Keratinocyte (primary cell): ENCODE measurements at regions not wholly inside any gene's neighbourhood (a gene's known extent, or its start where the extent isn't known, plus 50 kb on each side); places are given as distances from the start of the nearest gene placed in this dataset.

Experiments
- CTCF ChIP-seq, 3 experiments: IDR thresholded peaks in 1 of 3; conservative IDR thresholded peaks in 1 of 3; optimal IDR thresholded peaks in 1 of 3; 2 replicates in 2 of 3; 3 replicates in 1 of 3; pipeline versions ENCODE3 to v1.5.1; 2011; ENCODE audit warnings: low read length in 3 of 3, mild to moderate bottlenecking in 3 of 3, moderate library complexity in 2 of 3, control low read depth in 1 of 3, inconsistent platforms in 1 of 3; ENCODE audit not compliant: insufficient read depth in 2 of 3; ENCODE audit errors: extremely low read depth in 1 of 3
- EZH2 ChIP-seq: IDR thresholded peaks from one replicate; pipeline ENCODE4 v1.6.1; 2012; ENCODE audit warnings: inconsistent platforms, mild to moderate bottlenecking, low read length, moderate library complexity

DNA sequence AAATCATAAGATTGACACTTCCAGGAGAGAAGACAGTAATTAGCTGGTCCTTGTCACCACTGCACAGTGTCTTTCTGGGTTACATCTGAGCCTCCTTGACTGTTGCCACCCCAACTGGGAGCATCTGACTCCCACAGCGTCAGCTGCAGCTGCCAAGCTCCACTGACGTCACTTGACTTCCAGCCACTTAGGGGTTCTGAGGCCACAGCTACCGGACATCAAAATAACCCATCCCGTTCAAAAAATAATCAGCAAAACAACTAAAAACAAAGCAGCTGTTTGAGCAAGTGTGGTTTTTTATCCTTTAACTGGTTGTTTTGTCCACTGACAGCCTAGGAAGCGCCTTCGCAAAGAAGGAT is 206.5 kb upstream of the AGAP1 start:
- no peak for TF ChIP-seq CTCF (optimal IDR thresholded peaks at IDR 0.05 in 1 of 3, IDR thresholded peaks at IDR 0.05 in 1 of 3, conservative IDR thresholded peaks at IDR 0.05 in 1 of 3; ENCODE audit: extremely low read depth in 1 of 3, insufficient read depth in 2 of 3, low read length in 3 of 3)
- no peak for TF ChIP-seq EZH2
